A549 (cell line): ENCODE measurements at regions not wholly inside any gene's neighbourhood (a gene's known extent, or its start where the extent isn't known, plus 50 kb on each side); places are given as distances from the start of the nearest gene placed in this dataset.

Experiments used
- ATAC-seq, 2 experiments: fragments of 200-7000 bp in 1 of 2; fragments of >200 bp in 1 of 2; cut with Nextera tagmentation in 1 of 2; cut with Tn5 transposase in 1 of 2; 3 replicates each; pipeline versions ENCODE4 v1.8.0 to v1.9.1; 2018 to 2020; ENCODE audit warnings: mild to moderate bottlenecking in 1 of 2, moderate library complexity in 1 of 2
- CTCF ChIA-PET: fragments of 300-600 bp; sonication (Branson Sonifier 250); formaldehyde crosslinking; extraction: SDS; loops from one replicate; lab custom pipeline; 2021; ENCODE audit warnings: antibody characterized with exemption, inconsistent platforms; lab: Yijun Ruan, JAX
- POLR2A ChIA-PET: fragments of 350-600 bp; formaldehyde crosslinking; extraction: SDS; loops from one replicate; lab custom pipeline; 2021; ENCODE audit warnings: antibody characterized with exemption, inconsistent platforms; lab: Yijun Ruan, JAX
- DNase-seq, 2 experiments: peaks; one replicate each; pipeline versions ENCODE4 v3.0.0 to v3.0.0-alpha.2; 2011 to 2016; ENCODE audit warnings: low read depth in 1 of 2, low spot score in 1 of 2
- FAIRE-seq: peaks from 2 replicates; lab custom pipeline; 2011; peaks lifted over from hg19 to GRCh38; lab: Jason Lieb, UNC
- H3K27ac ChIP-seq, 2 experiments: fragments of >200 bp; sonication (Bioruptor Twin); formaldehyde crosslinking; 3 replicates each; pipeline ENCODE4 v1.5.1; 2016 to 2017
- H3K4me1 ChIP-seq: fragments of >200 bp; sonication (Bioruptor Twin); formaldehyde crosslinking; 3 replicates; pipeline ENCODE4 v1.6.1; 2016
- H3K4me2 ChIP-seq: fragments of >200 bp; sonication (Bioruptor Twin); formaldehyde crosslinking; 3 replicates; pipeline ENCODE4 v1.6.1; 2016
- H3K4me3 ChIP-seq: fragments of >200 bp; sonication (Bioruptor Twin); formaldehyde crosslinking; 3 replicates; pipeline ENCODE4 v1.5.1; 2016
- H3K9me3 ChIP-seq: fragments of >200 bp; sonication (Bioruptor Twin); formaldehyde crosslinking; 3 replicates; pipeline ENCODE4 v1.6.1; 2016
- CBX2 ChIP-seq: fragments of 200-600 bp; sonication (generic); IDR thresholded peaks from 2 replicates; pipeline ENCODE4 v1.6.1; 2016; ENCODE audit warnings: low read depth, mild to moderate bottlenecking, borderline replicate concordance
- CEBPB ChIP-seq, 2 experiments: fragments of >200 bp in 1 of 2; sonication (Bioruptor Twin) in 1 of 2; formaldehyde crosslinking in 1 of 2; IDR thresholded peaks; 2 replicates each; pipeline ENCODE4 v1.6.1; 2012 to 2016
- CHD2 ChIP-seq: fragments of 150-350 bp; IDR thresholded peaks from 2 replicates; pipeline ENCODE4 v1.6.1; 2014; ENCODE audit warnings: low read length; ENCODE audit not compliant: partially characterized antibody
- EHMT2 ChIP-seq: fragments of 200-600 bp; sonication (generic); IDR thresholded peaks from 2 replicates; pipeline ENCODE4 v1.6.1; 2016; ENCODE audit warnings: antibody characterized with exemption, low read depth, mild to moderate bottlenecking, moderate library complexity
- EP300 ChIP-seq, 2 experiments: fragments of >200 bp; sonication (Bioruptor Twin); formaldehyde crosslinking; IDR thresholded peaks; 2 replicates in 1 of 2; 3 replicates in 1 of 2; pipeline ENCODE4 v1.6.1; 2016 to 2017
- ESRRA ChIP-seq: fragments of 150-350 bp; IDR thresholded peaks from 2 replicates; pipeline ENCODE4 v1.6.1; 2014; ENCODE audit warnings: mild to moderate bottlenecking, low read length, borderline replicate concordance
- FOSL2 ChIP-seq, 2 experiments: fragments of 450-650 bp in 1 of 2; fragments of >200 bp in 1 of 2; sonication (Bioruptor Twin) in 1 of 2; formaldehyde crosslinking; IDR thresholded peaks; 2 replicates each; pipeline versions ENCODE4 v1.5.0 to v1.6.1; 2016 to 2020; ENCODE audit warnings: mild to moderate bottlenecking in 1 of 2, moderate library complexity in 1 of 2
- HOXB5 ChIP-seq: fragments of 250-450 bp; sonication (Bioruptor Pico); IDR thresholded peaks from 2 replicates; pipeline ENCODE4 v1.5.0; 2020; ENCODE audit warnings: mild to moderate bottlenecking, moderate library complexity
- JUN ChIP-seq, 2 experiments: fragments of >200 bp; sonication (Bioruptor Twin); formaldehyde crosslinking; IDR thresholded peaks; 2 replicates in 1 of 2; 3 replicates in 1 of 2; pipeline ENCODE4 v1.6.1; 2016 to 2017
- JUNB ChIP-seq: fragments of >200 bp; sonication (Bioruptor Twin); formaldehyde crosslinking; IDR thresholded peaks from 2 replicates; pipeline ENCODE4 v1.6.1; 2016
- MAFK ChIP-seq: fragments of 450-650 bp; IDR thresholded peaks from 2 replicates; pipeline ENCODE4 v1.6.1; 2014; ENCODE audit not compliant: partially characterized antibody
- MYC ChIP-seq: IDR thresholded peaks from 2 replicates; pipeline ENCODE4 v1.6.1; 2012; ENCODE audit warnings: mild to moderate bottlenecking, inconsistent platforms, low read length, improper control_type of control experiment, borderline replicate concordance
- NR3C1 ChIP-seq: fragments of >200 bp; sonication (Bioruptor Twin); formaldehyde crosslinking; IDR thresholded peaks from 3 replicates; pipeline ENCODE4 v1.6.1; 2017
- POLR2A ChIP-seq: IDR thresholded peaks from 2 replicates; pipeline ENCODE4 v1.6.1; 2012; ENCODE audit warnings: mild to moderate bottlenecking, low read length
- SMC3 ChIP-seq: fragments of >200 bp; sonication (Bioruptor Twin); formaldehyde crosslinking; IDR thresholded peaks from 3 replicates; pipeline ENCODE4 v1.6.1; 2018; ENCODE audit warnings: inconsistent platforms
- SREBF2 ChIP-seq: fragments of 450-650 bp; IDR thresholded peaks from 2 replicates; pipeline ENCODE4 v1.6.1; 2014; ENCODE audit warnings: mild to moderate bottlenecking, moderate library complexity
- TFCP2L1 ChIP-seq: fragments of 250-450 bp; sonication (Bioruptor Pico); IDR thresholded peaks from 2 replicates; pipeline ENCODE4 v1.5.0; 2021; ENCODE audit warnings: mild to moderate bottlenecking
- ZFP36 ChIP-seq: fragments of 450-650 bp; IDR thresholded peaks from 2 replicates; pipeline ENCODE4 v1.6.1; 2014; ENCODE audit warnings: borderline replicate concordance; ENCODE audit not compliant: partially characterized antibody
- ZNF302 ChIP-seq: fragments of 250-450 bp; sonication (Bioruptor Pico); IDR thresholded peaks from 2 replicates; pipeline ENCODE4 v1.9.0; 2021; ENCODE audit warnings: inconsistent platforms, mild to moderate bottlenecking, moderate library complexity
- ZSCAN20 ChIP-seq: fragments of 250-450 bp; sonication (Bioruptor Pico); IDR thresholded peaks from 2 replicates; pipeline ENCODE4 v1.8.0; 2022; ENCODE audit warnings: mild to moderate bottlenecking, moderate library complexity
- WGBS: methylation state at CpG from one replicate; pipeline ENCODE4 v1.1.6; 2017; ENCODE audit errors: missing lambda C conversion rate; 5-methylcytosine and 5-hydroxymethylcytosine counted together
- TF ChIP-seq, protein P1 (sequence below): IDR thresholded peaks from 2 replicates; pipeline ENCODE4 v1.6.1; 2012; ENCODE audit warnings: low read depth, borderline replicate concordance
- TF ChIP-seq, protein P2 (sequence below): fragments of 200-600 bp; sonication (generic); IDR thresholded peaks from 2 replicates; pipeline ENCODE4 v1.6.1; 2016; ENCODE audit warnings: antibody characterized with exemption, mild to moderate bottlenecking, moderate library complexity
- TF ChIP-seq, protein P3 (sequence below): IDR thresholded peaks from 2 replicates; pipeline ENCODE4 v1.6.1; 2012
- TF ChIP-seq, protein P4 (sequence below): fragments of 450-650 bp; IDR thresholded peaks from 2 replicates; pipeline ENCODE4 v1.6.1; 2014; ENCODE audit warnings: antibody characterized with exemption

DNA sequence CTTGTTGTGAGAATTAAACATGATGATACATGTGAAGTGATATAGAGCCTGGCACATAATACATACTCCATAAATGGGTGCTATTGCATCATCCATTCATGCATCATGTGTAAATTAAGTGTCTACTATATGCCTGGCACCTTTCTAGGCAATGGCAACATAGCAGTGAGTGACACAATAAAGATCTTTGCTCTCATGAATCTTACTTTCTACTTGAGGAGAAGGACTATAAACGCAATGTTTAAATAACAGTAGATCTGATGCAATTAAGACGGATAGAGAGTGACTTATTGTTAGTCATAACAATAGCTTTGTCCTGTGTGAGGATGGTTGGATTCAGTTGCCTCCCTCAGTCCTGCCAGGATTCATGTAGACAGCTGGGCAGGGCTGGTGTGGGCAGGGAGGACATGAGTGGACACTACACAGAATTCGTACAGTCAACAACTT is 88.4 kb upstream of the NPAS2 start (continued):
- TF ChIP-seq, protein P1, sequence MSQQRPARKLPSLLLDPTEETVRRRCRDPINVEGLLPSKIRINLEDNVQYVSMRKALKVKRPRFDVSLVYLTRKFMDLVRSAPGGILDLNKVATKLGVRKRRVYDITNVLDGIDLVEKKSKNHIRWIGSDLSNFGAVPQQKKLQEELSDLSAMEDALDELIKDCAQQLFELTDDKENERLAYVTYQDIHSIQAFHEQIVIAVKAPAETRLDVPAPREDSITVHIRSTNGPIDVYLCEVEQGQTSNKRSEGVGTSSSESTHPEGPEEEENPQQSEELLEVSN, result no peak
- no peak for TF ChIP-seq POLR2A
- TF ChIP-seq NR3C1, result no peak
- TF ChIP-seq, protein P2, sequence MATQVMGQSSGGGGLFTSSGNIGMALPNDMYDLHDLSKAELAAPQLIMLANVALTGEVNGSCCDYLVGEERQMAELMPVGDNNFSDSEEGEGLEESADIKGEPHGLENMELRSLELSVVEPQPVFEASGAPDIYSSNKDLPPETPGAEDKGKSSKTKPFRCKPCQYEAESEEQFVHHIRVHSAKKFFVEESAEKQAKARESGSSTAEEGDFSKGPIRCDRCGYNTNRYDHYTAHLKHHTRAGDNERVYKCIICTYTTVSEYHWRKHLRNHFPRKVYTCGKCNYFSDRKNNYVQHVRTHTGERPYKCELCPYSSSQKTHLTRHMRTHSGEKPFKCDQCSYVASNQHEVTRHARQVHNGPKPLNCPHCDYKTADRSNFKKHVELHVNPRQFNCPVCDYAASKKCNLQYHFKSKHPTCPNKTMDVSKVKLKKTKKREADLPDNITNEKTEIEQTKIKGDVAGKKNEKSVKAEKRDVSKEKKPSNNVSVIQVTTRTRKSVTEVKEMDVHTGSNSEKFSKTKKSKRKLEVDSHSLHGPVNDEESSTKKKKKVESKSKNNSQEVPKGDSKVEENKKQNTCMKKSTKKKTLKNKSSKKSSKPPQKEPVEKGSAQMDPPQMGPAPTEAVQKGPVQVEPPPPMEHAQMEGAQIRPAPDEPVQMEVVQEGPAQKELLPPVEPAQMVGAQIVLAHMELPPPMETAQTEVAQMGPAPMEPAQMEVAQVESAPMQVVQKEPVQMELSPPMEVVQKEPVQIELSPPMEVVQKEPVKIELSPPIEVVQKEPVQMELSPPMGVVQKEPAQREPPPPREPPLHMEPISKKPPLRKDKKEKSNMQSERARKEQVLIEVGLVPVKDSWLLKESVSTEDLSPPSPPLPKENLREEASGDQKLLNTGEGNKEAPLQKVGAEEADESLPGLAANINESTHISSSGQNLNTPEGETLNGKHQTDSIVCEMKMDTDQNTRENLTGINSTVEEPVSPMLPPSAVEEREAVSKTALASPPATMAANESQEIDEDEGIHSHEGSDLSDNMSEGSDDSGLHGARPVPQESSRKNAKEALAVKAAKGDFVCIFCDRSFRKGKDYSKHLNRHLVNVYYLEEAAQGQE, result no peak
- TF ChIP-seq ZSCAN20 (CRISPR knock-in tag), result no peak
- TF ChIP-seq CHD2, result no peak
- no peak for TF ChIP-seq CBX2
- TF ChIP-seq MAFK, result no peak
- TF ChIP-seq JUN (IDR thresholded peaks at IDR 0.05), result peak; percentile 26 to 35; a peak in 1 of 5 replicates
- no peak for TF ChIP-seq TFCP2L1
- TF ChIP-seq ZNF302 (CRISPR knock-in tag), result no peak
- no peak for TF ChIP-seq HOXB5 (CRISPR knock-in tag)
- TF ChIP-seq, all 56 proteins: peak for 8

- CTCF ChIA-PET, result interaction anchor here (1.0 to 1.9 kb wide), 2 partner anchors 9 to 86 kb away, joined by 3 to 6 read pairs; partner anchors contain the start of gene NPAS2
Observed at GRCh38 chr2:100733391-100734187, 86.3 kb upstream of the NPAS2 start.

More at GRCh38 chr2:100733391-100734187, 86.3 kb upstream of the NPAS2 start:
- Histone ChIP-seq H3K9me3 (peaks cover 7% of the 10 kb centered on the region; the same call in 2 of the 3 replicates), H3K4me2 (peak overlapping the region; percentile 52), H3K4me1 (peaks cover 34% of the 10 kb centered on the region), H3K27ac (peak overlapping the region; percentile 69 to 85), H3K4me3 (no peak overlapping the region)
- 38% methylated on average over 11 of the region's 11 CpGs for WGBS
- DNase-seq (peak in 1 of 2 experiments; percentile 24), ATAC-seq (peak; percentile 55; a peak in 5 of 6 replicates), FAIRE-seq (no peak)
- TF ChIP-seq FOSL2 (IDR thresholded peaks at IDR 0.05) (peak; percentile 64; the same call in 1 of the 2 replicates), FOSL2 (CRISPR knock-in tag; IDR thresholded peaks at IDR 0.05) (peak; percentile 88), MYC (no peak), EHMT2 (no peak), ZSCAN20 (CRISPR knock-in tag) (no peak), JUNB (peak; percentile 60; the same call in 1 of the 2 replicates), EP300 (IDR thresholded peaks at IDR 0.05) (no peak), CEBPB (IDR thresholded peaks at IDR 0.05) (peak in 1 of 2 experiments; percentile 66; a peak in 1 of 4 replicates), JUN (IDR thresholded peaks at IDR 0.05) (0 out of 5 replicates have a peak, but pooled peaks of 1 of the 2 experiments have one; percentile 45), CBX2 (no peak), TFCP2L1 (no peak), ZNF302 (CRISPR knock-in tag) (no peak), ESRRA (no peak), SMC3 (peak; percentile 7; the same call in 1 of the 3 replicates), SREBF2 (no peak), ZFP36 (no peak)
- TF ChIP-seq, protein P3, sequence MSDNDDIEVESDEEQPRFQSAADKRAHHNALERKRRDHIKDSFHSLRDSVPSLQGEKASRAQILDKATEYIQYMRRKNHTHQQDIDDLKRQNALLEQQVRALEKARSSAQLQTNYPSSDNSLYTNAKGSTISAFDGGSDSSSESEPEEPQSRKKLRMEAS, result peak; percentile 66
- TF ChIP-seq, protein P4, sequence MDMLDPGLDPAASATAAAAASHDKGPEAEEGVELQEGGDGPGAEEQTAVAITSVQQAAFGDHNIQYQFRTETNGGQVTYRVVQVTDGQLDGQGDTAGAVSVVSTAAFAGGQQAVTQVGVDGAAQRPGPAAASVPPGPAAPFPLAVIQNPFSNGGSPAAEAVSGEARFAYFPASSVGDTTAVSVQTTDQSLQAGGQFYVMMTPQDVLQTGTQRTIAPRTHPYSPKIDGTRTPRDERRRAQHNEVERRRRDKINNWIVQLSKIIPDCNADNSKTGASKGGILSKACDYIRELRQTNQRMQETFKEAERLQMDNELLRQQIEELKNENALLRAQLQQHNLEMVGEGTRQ, result no peak
- POLR2A ChIA-PET, result interaction anchor here (0.9 to 1.3 kb wide), 3 partner anchors 85 to 268 kb away, joined by 3 to 7 read pairs (median 3); partner anchors contain the start of gene PDCL3
